K562 (cell line): ENCODE measurements at regions not wholly inside any gene's neighbourhood (a gene's known extent, or its start where the extent isn't known, plus 50 kb on each side); places are given as distances from the start of the nearest gene placed in this dataset.

Experiments used
- ARID1B ChIP-seq: fragments of 450-650 bp; IDR thresholded peaks from 2 replicates; pipeline ENCODE4 v1.6.1; 2016; ENCODE audit warnings: antibody characterized with exemption, mild to moderate bottlenecking, inconsistent platforms
- HDAC8 ChIP-seq: fragments of 450-650 bp; IDR thresholded peaks from 2 replicates; pipeline ENCODE4 v1.6.1; 2016; ENCODE audit warnings: mild to moderate bottlenecking, missing genetic modification characterization, moderate library complexity, missing compliant biosample characterization
- SRSF3 ChIP-seq: fragments of 200-400 bp; formaldehyde crosslinking; IDR thresholded peaks from 2 replicates; pipeline ENCODE4 v1.6.1; 2016; ENCODE audit warnings: mild to moderate bottlenecking, low read length, moderate library complexity; ENCODE audit not compliant: insufficient read depth
- TBL1XR1 ChIP-seq, 2 experiments: IDR thresholded peaks; 2 replicates each; pipeline ENCODE4 v1.6.1; 2012; ENCODE audit warnings: improper control_type of control experiment in 2 of 2, low read length in 2 of 2, mild to moderate bottlenecking in 1 of 2
- THRA ChIP-seq: fragments of 450-650 bp; IDR thresholded peaks from 2 replicates; pipeline ENCODE4 v1.6.1; 2017; ENCODE audit warnings: mild to moderate bottlenecking, moderate library complexity
- TF ChIP-seq, protein P1 (sequence below), 2 experiments: fragments of 450-650 bp in 1 of 2; sonication (generic) in 1 of 2; formaldehyde crosslinking in 1 of 2; IDR thresholded peaks; 2 replicates each; pipeline versions ENCODE4 v1.7.1 to v1.9.0; 2016 to 2022; ENCODE audit warnings: inconsistent platforms in 1 of 2, mild to moderate bottlenecking in 1 of 2, missing genetic modification reagents in 1 of 2

DNA sequence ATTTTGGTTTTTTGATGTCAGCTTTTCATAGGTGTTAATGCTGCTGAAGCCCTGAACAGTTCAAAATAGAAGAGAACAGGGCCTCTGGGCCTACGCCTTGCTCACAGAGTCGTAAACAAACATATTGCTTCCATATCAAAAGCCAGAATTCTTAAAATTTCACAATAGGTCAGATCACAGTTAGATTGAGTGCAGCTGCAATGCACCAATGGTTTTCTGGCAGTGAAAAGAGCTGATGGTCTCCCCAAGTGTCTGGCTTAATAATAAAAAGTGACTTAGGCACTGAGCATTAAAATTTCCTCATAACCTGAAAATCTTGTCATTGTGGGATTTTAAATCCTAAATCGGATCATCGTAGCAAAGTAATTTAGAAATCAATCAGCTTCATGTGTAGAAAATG lies 493.0 kb downstream of the CAAP1 start (continued):
- no peak for TF ChIP-seq TBL1XR1 (IDR thresholded peaks at IDR 0.05; ENCODE audit: low read length in 2 of 2)
- TF ChIP-seq THRA: no peak
- TF ChIP-seq HDAC8 (tag): no peak
- TF ChIP-seq SRSF3: no peak
- TF ChIP-seq, protein P1, sequence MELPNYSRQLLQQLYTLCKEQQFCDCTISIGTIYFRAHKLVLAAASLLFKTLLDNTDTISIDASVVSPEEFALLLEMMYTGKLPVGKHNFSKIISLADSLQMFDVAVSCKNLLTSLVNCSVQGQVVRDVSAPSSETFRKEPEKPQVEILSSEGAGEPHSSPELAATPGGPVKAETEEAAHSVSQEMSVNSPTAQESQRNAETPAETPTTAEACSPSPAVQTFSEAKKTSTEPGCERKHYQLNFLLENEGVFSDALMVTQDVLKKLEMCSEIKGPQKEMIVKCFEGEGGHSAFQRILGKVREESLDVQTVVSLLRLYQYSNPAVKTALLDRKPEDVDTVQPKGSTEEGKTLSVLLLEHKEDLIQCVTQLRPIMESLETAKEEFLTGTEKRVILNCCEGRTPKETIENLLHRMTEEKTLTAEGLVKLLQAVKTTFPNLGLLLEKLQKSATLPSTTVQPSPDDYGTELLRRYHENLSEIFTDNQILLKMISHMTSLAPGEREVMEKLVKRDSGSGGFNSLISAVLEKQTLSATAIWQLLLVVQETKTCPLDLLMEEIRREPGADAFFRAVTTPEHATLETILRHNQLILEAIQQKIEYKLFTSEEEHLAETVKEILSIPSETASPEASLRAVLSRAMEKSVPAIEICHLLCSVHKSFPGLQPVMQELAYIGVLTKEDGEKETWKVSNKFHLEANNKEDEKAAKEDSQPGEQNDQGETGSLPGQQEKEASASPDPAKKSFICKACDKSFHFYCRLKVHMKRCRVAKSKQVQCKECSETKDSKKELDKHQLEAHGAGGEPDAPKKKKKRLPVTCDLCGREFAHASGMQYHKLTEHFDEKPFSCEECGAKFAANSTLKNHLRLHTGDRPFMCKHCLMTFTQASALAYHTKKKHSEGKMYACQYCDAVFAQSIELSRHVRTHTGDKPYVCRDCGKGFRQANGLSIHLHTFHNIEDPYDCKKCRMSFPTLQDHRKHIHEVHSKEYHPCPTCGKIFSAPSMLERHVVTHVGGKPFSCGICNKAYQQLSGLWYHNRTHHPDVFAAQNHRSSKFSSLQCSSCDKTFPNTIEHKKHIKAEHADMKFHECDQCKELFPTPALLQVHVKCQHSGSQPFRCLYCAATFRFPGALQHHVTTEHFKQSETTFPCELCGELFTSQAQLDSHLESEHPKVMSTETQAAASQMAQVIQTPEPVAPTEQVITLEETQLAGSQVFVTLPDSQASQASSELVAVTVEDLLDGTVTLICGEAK (IDR thresholded peaks at IDR 0.05): no peak
- TF ChIP-seq, protein P1 (CRISPR knock-in tag; IDR thresholded peaks at IDR 0.05): no peak
- no peak for TF ChIP-seq ARID1B
